ENCODE measurements at regions not wholly inside any gene's neighbourhood (a gene's known extent, or its start where the extent isn't known, plus 50 kb on each side); places are given as distances from the start of the nearest gene placed in this dataset.

- WGBS (ENCODE audit: insufficient coverage), result no CpG with 5 or more reads among the region's 2 CpGs
- Mint-ChIP-seq H3K36me3 (no peaks in the 10 kb centered on the region), H3K9me3 (no peaks in the 10 kb centered on the region), H3K4me1 (no peaks in the 10 kb centered on the region), H3K27me3 (ENCODE audit: low read depth in 3 of 3) (peaks cover 0 to 1% (median 0%) of the 10 kb centered on the region in 3 donors), H3K4me3 (no peak overlapping the region), H3K27ac (no peak overlapping the region)
- Histone ChIP-seq H3K27ac (ENCODE audit: low read depth in 1 of 2, low read length in 2 of 2) (no peak overlapping the region), H3K36me3 (replicated peaks in 1 of 2; ENCODE audit: control insufficient read depth in 1 of 2, insufficient read depth in 2 of 2, low read length in 2 of 2) (no peaks in the 10 kb centered on the region), H3K4me1 (ENCODE audit: control insufficient read depth in 1 of 2, insufficient read depth in 2 of 2, low read length in 2 of 2) (no peaks in the 10 kb centered on the region), H3K27me3 (ENCODE audit: control insufficient read depth in 2 of 2, insufficient read depth in 2 of 2, low read length in 2 of 2) (no peaks in the 10 kb centered on the region), H3K4me3 (replicated peaks in 1 of 3; ENCODE audit: low read depth in 2 of 3, low read length in 3 of 3) (no peak overlapping the region), H3K4me2 (replicated peaks; ENCODE audit: extremely low read depth, low read length, poor library complexity, severe bottlenecking) (no peak overlapping the region), H2AFZ (ENCODE audit: insufficient read depth, low read depth, low read length, poor library complexity, severe bottlenecking) (no peak overlapping the region), H3K79me2 (ENCODE audit: insufficient read depth, low read length) (no peaks in the 10 kb centered on the region), H3K9me3 (replicated peaks in 1 of 2; ENCODE audit: control insufficient read depth in 1 of 2, insufficient read depth in 1 of 2, low read length in 2 of 2) (no peaks in the 10 kb centered on the region), H4K20me1 (ENCODE audit: insufficient read depth, low read length) (no peaks in the 10 kb centered on the region), H3K9ac (ENCODE audit: insufficient read depth, low read length, poor library complexity, severe bottlenecking) (no peak overlapping the region)
- TF ChIP-seq, protein P1, sequence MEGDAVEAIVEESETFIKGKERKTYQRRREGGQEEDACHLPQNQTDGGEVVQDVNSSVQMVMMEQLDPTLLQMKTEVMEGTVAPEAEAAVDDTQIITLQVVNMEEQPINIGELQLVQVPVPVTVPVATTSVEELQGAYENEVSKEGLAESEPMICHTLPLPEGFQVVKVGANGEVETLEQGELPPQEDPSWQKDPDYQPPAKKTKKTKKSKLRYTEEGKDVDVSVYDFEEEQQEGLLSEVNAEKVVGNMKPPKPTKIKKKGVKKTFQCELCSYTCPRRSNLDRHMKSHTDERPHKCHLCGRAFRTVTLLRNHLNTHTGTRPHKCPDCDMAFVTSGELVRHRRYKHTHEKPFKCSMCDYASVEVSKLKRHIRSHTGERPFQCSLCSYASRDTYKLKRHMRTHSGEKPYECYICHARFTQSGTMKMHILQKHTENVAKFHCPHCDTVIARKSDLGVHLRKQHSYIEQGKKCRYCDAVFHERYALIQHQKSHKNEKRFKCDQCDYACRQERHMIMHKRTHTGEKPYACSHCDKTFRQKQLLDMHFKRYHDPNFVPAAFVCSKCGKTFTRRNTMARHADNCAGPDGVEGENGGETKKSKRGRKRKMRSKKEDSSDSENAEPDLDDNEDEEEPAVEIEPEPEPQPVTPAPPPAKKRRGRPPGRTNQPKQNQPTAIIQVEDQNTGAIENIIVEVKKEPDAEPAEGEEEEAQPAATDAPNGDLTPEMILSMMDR (IDR thresholded peaks at IDR 0.05), result no peak
- intact Hi-C loops (cut with micrococcal nuclease), result no loop called here
- no peak for DNase-seq
Observed at GRCh38 chr20:21821358-21821757, 115.9 kb downstream of the PAX1 start.

GRCh38 chr20:21820688-21821087, 115.2 kb downstream of the PAX1 start:
- no peaks in the 10 kb centered on the region for H3K36me3 ChIP-seq (replicated peaks in 1 of 2; ENCODE audit: control insufficient read depth in 1 of 2, insufficient read depth in 2 of 2, low read length in 2 of 2)
- H2AFZ ChIP-seq (ENCODE audit: insufficient read depth, low read depth, low read length, poor library complexity, severe bottlenecking), result no peak overlapping the region
- Mint-ChIP-seq H3K27me3 (ENCODE audit: low read depth in 3 of 3) (peaks cover 0 to 1% (median 0%) of the 10 kb centered on the region in 3 donors), H3K9me3 (no peaks in the 10 kb centered on the region), H3K27ac (no peak overlapping the region), H3K4me1 (no peaks in the 10 kb centered on the region), H3K36me3 (no peaks in the 10 kb centered on the region), H3K4me3 (no peak overlapping the region)
- H3K4me1 ChIP-seq (ENCODE audit: control insufficient read depth in 1 of 2, insufficient read depth in 2 of 2, low read length in 2 of 2), result no peaks in the 10 kb centered on the region
- H3K9me3 ChIP-seq (replicated peaks in 1 of 2; ENCODE audit: control insufficient read depth in 1 of 2, insufficient read depth in 1 of 2, low read length in 2 of 2), result no peaks in the 10 kb centered on the region
- 71% methylated on average over 1 of the region's 6 CpGs for WGBS (ENCODE audit: insufficient coverage)
- no peak for DNase-seq
- H3K27me3 ChIP-seq (ENCODE audit: control insufficient read depth in 2 of 2, insufficient read depth in 2 of 2, low read length in 2 of 2), result no peaks in the 10 kb centered on the region
- TF ChIP-seq, protein P1 (IDR thresholded peaks at IDR 0.05), result no peak
- H3K79me2 ChIP-seq (ENCODE audit: insufficient read depth, low read length), result no peaks in the 10 kb centered on the region
- no peaks in the 10 kb centered on the region for H4K20me1 ChIP-seq (ENCODE audit: insufficient read depth, low read length)
- no peak overlapping the region for H3K9ac ChIP-seq (ENCODE audit: insufficient read depth, low read length, poor library complexity, severe bottlenecking)
- no peak overlapping the region for H3K4me3 ChIP-seq (replicated peaks in 1 of 3; ENCODE audit: low read depth in 2 of 3, low read length in 3 of 3)
- H3K4me2 ChIP-seq (replicated peaks; ENCODE audit: extremely low read depth, low read length, poor library complexity, severe bottlenecking), result no peak overlapping the region
- H3K27ac ChIP-seq (ENCODE audit: low read depth in 1 of 2, low read length in 2 of 2), result no peak overlapping the region
- intact Hi-C loops (cut with micrococcal nuclease), result no loop called here

All from CD14-positive monocyte (primary cell).